ENCODE measurements at regions not wholly inside any gene's neighbourhood (a gene's known extent, or its start where the extent isn't known, plus 50 kb on each side); places are given as distances from the start of the nearest gene placed in this dataset.

- Histone ChIP-seq H3K27ac (no peak overlapping the region), H3K27me3 (replicated peaks) (no peaks in the 10 kb centered on the region), H3K36me3 (replicated peaks) (no peaks in the 10 kb centered on the region), H3K4me3 (ENCODE audit: low read depth, low read length) (no peak overlapping the region)
- no peak for DNase-seq
- in situ Hi-C loops (cut with HindIII; ENCODE audit: low pct_ligation_motif_present, low sequenced_read_pairs), result no loop called here
- no peak for TF ChIP-seq CTCF (IDR thresholded peaks at IDR 0.05; ENCODE audit: low read depth, low read length, missing control alignments)
Measured at GRCh38 chr5:101838435-101838834, 457.6 kb downstream of the SLCO4C1 start.

GRCh38 chr5:101829255-101829654, 466.8 kb downstream of the SLCO4C1 start:
- no peak for TF ChIP-seq CTCF (IDR thresholded peaks at IDR 0.05; ENCODE audit: low read depth, low read length, missing control alignments)
- in situ Hi-C loops (cut with HindIII; ENCODE audit: low pct_ligation_motif_present, low sequenced_read_pairs), result no loop called here
- Histone ChIP-seq H3K27me3 (replicated peaks) (no peaks in the 10 kb centered on the region), H3K36me3 (replicated peaks) (no peaks in the 10 kb centered on the region), H3K27ac (no peak overlapping the region), H3K4me3 (ENCODE audit: low read depth, low read length) (no peak overlapping the region)
- DNase-seq, result no peak

GRCh38 chr5:101811466-101811865, 484.6 kb downstream of the SLCO4C1 start:
- Histone ChIP-seq H3K27me3 (replicated peaks) (no peaks in the 10 kb centered on the region), H3K27ac (no peak overlapping the region), H3K4me3 (ENCODE audit: low read depth, low read length) (no peak overlapping the region), H3K36me3 (replicated peaks) (no peaks in the 10 kb centered on the region)
- no peak for DNase-seq
- no peak for TF ChIP-seq CTCF (IDR thresholded peaks at IDR 0.05; ENCODE audit: low read depth, low read length, missing control alignments)
- in situ Hi-C loops (cut with HindIII; ENCODE audit: low pct_ligation_motif_present, low sequenced_read_pairs), result no loop called here

- in situ Hi-C loops (cut with HindIII; ENCODE audit: low pct_ligation_motif_present, low sequenced_read_pairs), result no loop called here
- Histone ChIP-seq H3K27me3 (replicated peaks) (no peaks in the 10 kb centered on the region), H3K4me3 (ENCODE audit: low read depth, low read length) (no peak overlapping the region), H3K27ac (no peak overlapping the region), H3K36me3 (replicated peaks) (no peaks in the 10 kb centered on the region)
- no peak for TF ChIP-seq CTCF (IDR thresholded peaks at IDR 0.05; ENCODE audit: low read depth, low read length, missing control alignments)
- no peak for DNase-seq
Measured at GRCh38 chr5:101806410-101806809, 489.7 kb downstream of the SLCO4C1 start.

- H3K27ac ChIP-seq, result no peak overlapping the region
- in situ Hi-C loops (cut with HindIII; ENCODE audit: low pct_ligation_motif_present, low sequenced_read_pairs), result no loop called here
- no peak for DNase-seq
- no peak overlapping the region for H3K4me3 ChIP-seq (ENCODE audit: low read depth, low read length)
- no peaks in the 10 kb centered on the region for H3K36me3 ChIP-seq (replicated peaks)
- no peak for TF ChIP-seq CTCF (IDR thresholded peaks at IDR 0.05; ENCODE audit: low read depth, low read length, missing control alignments)
- H3K27me3 ChIP-seq (replicated peaks), result no peaks in the 10 kb centered on the region
Measured at GRCh38 chr5:101796427-101796826, 499.7 kb downstream of the SLCO4C1 start.

- H3K27me3 ChIP-seq (replicated peaks), result no peaks in the 10 kb centered on the region
- H3K27ac ChIP-seq, result no peak overlapping the region
- in situ Hi-C loops (cut with HindIII; ENCODE audit: low pct_ligation_motif_present, low sequenced_read_pairs), result no loop called here
- no peak for TF ChIP-seq CTCF (IDR thresholded peaks at IDR 0.05; ENCODE audit: low read depth, low read length, missing control alignments)
- H3K36me3 ChIP-seq (replicated peaks), result no peaks in the 10 kb centered on the region
- no peak for DNase-seq
- no peak overlapping the region for H3K4me3 ChIP-seq (ENCODE audit: low read depth, low read length)
Measured at GRCh38 chr5:101788797-101789196, 507.3 kb downstream of the SLCO4C1 start.
